ENCODE measurements at regions not wholly inside any gene's neighbourhood (a gene's known extent, or its start where the extent isn't known, plus 50 kb on each side); places are given as distances from the start of the nearest gene placed in this dataset.

- H3K9ac ChIP-seq (ENCODE audit: insufficient read depth in 1 of 2, low read depth in 2 of 2, low read length in 2 of 2), result no peak overlapping the region
- ATAC-seq (0 out of 3 replicates have a peak, but pooled peaks have one; percentile 32), DNase-seq (ENCODE audit: extremely low read depth in 1 of 4, low spot score in 3 of 4) (peak in 2 of 4 experiments; percentile 8 to 9), FAIRE-seq (no peak)
- 6% methylated on average over 5 of the region's 6 CpGs for WGBS (ENCODE audit: insufficient coverage, low coverage, missing lambda C conversion rate)
- H3K4me3 ChIP-seq, result no peak overlapping the region
- H3K79me2 ChIP-seq (ENCODE audit: control insufficient read depth, insufficient read depth, low read length), result no peaks in the 10 kb centered on the region
- no peak overlapping the region for H2AFZ ChIP-seq (ENCODE audit: low read depth, low read length)
- ChIA-PET POLR2A (no interaction called here), CTCF (ENCODE audit: low intra/inter-chr PET ratio) (no interaction called here)
- TF ChIP-seq ZNF165 (CRISPR knock-in tag; IDR thresholded peaks at IDR 0.05; ENCODE audit: borderline replicate concordance), result no peak
- TF ChIP-seq RAD51 (IDR thresholded peaks at IDR 0.05; ENCODE audit: borderline replicate concordance, low read depth), result no peak
- TF ChIP-seq ESRRA (IDR thresholded peaks at IDR 0.05; ENCODE audit: borderline replicate concordance, low read depth), result no peak
- no peak for TF ChIP-seq EHMT2 (IDR thresholded peaks at IDR 0.05)
- intact Hi-C loops (cut with micrococcal nuclease) (no loop called here), in situ Hi-C loops (cut with MboI) (no loop called here)
- H3K36me3 ChIP-seq (ENCODE audit: control insufficient read depth, insufficient read depth, low read length), result no peaks in the 10 kb centered on the region
- no peaks in the 10 kb centered on the region; a peak in 2 of 5 replicates for H3K27me3 ChIP-seq (ENCODE audit: control insufficient read depth in 2 of 2, insufficient read depth in 2 of 2, low read length in 2 of 2)
- no peak overlapping the region for H3K27ac ChIP-seq (ENCODE audit: extremely low read depth, low read depth, low read length)
- H3K4me1 ChIP-seq (replicated peaks in 1 of 2; ENCODE audit: control insufficient read depth in 2 of 2, insufficient read depth in 2 of 2, low read length in 2 of 2), result no peaks in the 10 kb centered on the region; a peak in 1 of 5 replicates
- no peaks in the 10 kb centered on the region for H3K9me1 ChIP-seq (ENCODE audit: control insufficient read depth, insufficient read depth, low read length)
- no peak overlapping the region for H3K4me2 ChIP-seq (ENCODE audit: insufficient read depth, low read length)
- H4K20me1 ChIP-seq (replicated peaks; ENCODE audit: control insufficient read depth, insufficient read depth, low read length), result no peaks in the 10 kb centered on the region
- H3K9me3 ChIP-seq (replicated peaks; ENCODE audit: control insufficient read depth, insufficient read depth, low read depth, low read length), result no peaks in the 10 kb centered on the region
- no TSS peak for BruUV-seq (replicated peaks)
Measured at GRCh38 chr2:219851169-219851568, 223.7 kb downstream of the SLC4A3 start.

GRCh38 chr2:219851801-219852481, 224.5 kb downstream of the SLC4A3 start:
- no peaks in the 10 kb centered on the region for H4K20me1 ChIP-seq (replicated peaks; ENCODE audit: control insufficient read depth, insufficient read depth, low read length)
- H3K9me1 ChIP-seq (ENCODE audit: control insufficient read depth, insufficient read depth, low read length), result no peaks in the 10 kb centered on the region
- DNase-seq (ENCODE audit: extremely low read depth in 1 of 4, low spot score in 3 of 4) (no peak), ATAC-seq (peak; percentile 50; the same call in 1 of the 3 replicates), FAIRE-seq (no peak)
- in situ Hi-C loops (cut with MboI) (no loop called here), intact Hi-C loops (cut with micrococcal nuclease) (no loop called here)
- H3K4me1 ChIP-seq (replicated peaks in 1 of 2; ENCODE audit: control insufficient read depth in 2 of 2, insufficient read depth in 2 of 2, low read length in 2 of 2), result no peaks in the 10 kb centered on the region; a peak in 1 of 5 replicates
- H3K4me3 ChIP-seq, result no peak overlapping the region
- H3K9ac ChIP-seq (ENCODE audit: insufficient read depth in 1 of 2, low read depth in 2 of 2, low read length in 2 of 2), result no peak overlapping the region
- WGBS (ENCODE audit: insufficient coverage, low coverage, missing lambda C conversion rate), result 1% methylated on average over 9 of the region's 22 CpGs
- H3K27me3 ChIP-seq (ENCODE audit: control insufficient read depth in 2 of 2, insufficient read depth in 2 of 2, low read length in 2 of 2), result no peaks in the 10 kb centered on the region; a peak in 2 of 5 replicates
- H3K36me3 ChIP-seq (ENCODE audit: control insufficient read depth, insufficient read depth, low read length), result no peaks in the 10 kb centered on the region
- ChIA-PET CTCF (ENCODE audit: low intra/inter-chr PET ratio) (no interaction called here), POLR2A (interaction anchor here (1.1 kb wide), 1 partner anchor 9 kb away, joined by 5 read pairs; no protein-coding TSS in a partner anchor)
- no peaks in the 10 kb centered on the region for H3K9me3 ChIP-seq (replicated peaks; ENCODE audit: control insufficient read depth, insufficient read depth, low read depth, low read length)
- BruUV-seq (replicated peaks), result no TSS peak
- H3K27ac ChIP-seq (ENCODE audit: extremely low read depth, low read depth, low read length), result no peak overlapping the region
- no peak overlapping the region for H3K4me2 ChIP-seq (ENCODE audit: insufficient read depth, low read length)
- no peaks in the 10 kb centered on the region for H3K79me2 ChIP-seq (ENCODE audit: control insufficient read depth, insufficient read depth, low read length)
- H2AFZ ChIP-seq (ENCODE audit: low read depth, low read length), result no peak overlapping the region
- no peak for TF ChIP-seq DACH1 (IDR thresholded peaks at IDR 0.05; ENCODE audit: partially characterized antibody)
- TF ChIP-seq CLOCK (CRISPR knock-in tag; IDR thresholded peaks at IDR 0.05; ENCODE audit: borderline replicate concordance), result no peak
- TF ChIP-seq CGGBP1 (CRISPR knock-in tag; IDR thresholded peaks at IDR 0.05), result no peak
- TF ChIP-seq ATF6 (CRISPR knock-in tag; IDR thresholded peaks at IDR 0.05), result no peak

Data from K562 (cell line).